Ishikawa (cell line): ENCODE measurements at regions not wholly inside any gene's neighbourhood (a gene's known extent, or its start where the extent isn't known, plus 50 kb on each side); places are given as distances from the start of the nearest gene placed in this dataset.

Experiments used
- CEBPB ChIP-seq: IDR thresholded peaks from 2 replicates; pipeline ENCODE4 v1.6.1; 2012
- CREB1 ChIP-seq: IDR thresholded peaks from 2 replicates; pipeline ENCODE4 v1.6.1; 2012; ENCODE audit warnings: low read depth
- EGR1 ChIP-seq: IDR thresholded peaks from 2 replicates; pipeline ENCODE4 v1.6.1; 2012
- EP300 ChIP-seq: IDR thresholded peaks from 2 replicates; pipeline ENCODE4 v1.6.1; 2012; ENCODE audit warnings: borderline replicate concordance
- FOXM1 ChIP-seq: IDR thresholded peaks from 2 replicates; pipeline ENCODE4 v1.6.1; 2012; ENCODE audit warnings: low read depth, borderline replicate concordance
- MAX ChIP-seq: IDR thresholded peaks from 2 replicates; pipeline ENCODE4 v1.6.1; 2012
- NFIC ChIP-seq: IDR thresholded peaks from 2 replicates; pipeline ENCODE4 v1.6.1; 2012
- RAD21 ChIP-seq: IDR thresholded peaks from 2 replicates; pipeline ENCODE4 v1.6.1; 2012; ENCODE audit warnings: low read depth
- REST ChIP-seq: IDR thresholded peaks from 2 replicates; pipeline ENCODE4 v1.6.1; 2012; ENCODE audit warnings: low read depth, mild to moderate bottlenecking
- TAF1 ChIP-seq: IDR thresholded peaks from 2 replicates; pipeline ENCODE4 v1.6.1; 2012; ENCODE audit warnings: low read depth, mild to moderate bottlenecking
- TCF12 ChIP-seq: IDR thresholded peaks from 2 replicates; pipeline ENCODE4 v1.6.1; 2012; ENCODE audit warnings: low read depth
- TEAD4 ChIP-seq: IDR thresholded peaks from 2 replicates; pipeline ENCODE4 v1.6.1; 2012
- USF1 ChIP-seq: IDR thresholded peaks from 2 replicates; pipeline ENCODE4 v1.6.1; 2012
- YY1 ChIP-seq: IDR thresholded peaks from 2 replicates; pipeline ENCODE4 v1.6.1; 2012; ENCODE audit warnings: low read depth
- ZBTB7A ChIP-seq: IDR thresholded peaks from 2 replicates; pipeline ENCODE4 v1.6.1; 2012; ENCODE audit warnings: low read depth

- TF ChIP-seq RAD21, result no peak
- no peak for TF ChIP-seq FOXM1
- no peak for TF ChIP-seq CREB1
- TF ChIP-seq TEAD4, result no peak
- TF ChIP-seq EP300, result no peak
- TF ChIP-seq ZBTB7A, result no peak
- TF ChIP-seq USF1, result no peak
- no peak for TF ChIP-seq EGR1
- TF ChIP-seq NFIC, result no peak
- no peak for TF ChIP-seq CEBPB
- no peak for TF ChIP-seq YY1
- TF ChIP-seq TCF12, result no peak
- no peak for TF ChIP-seq MAX
- no peak for TF ChIP-seq REST
Measured at GRCh38 chr5:60483050-60483449, 216.9 kb downstream of the DEPDC1B start.

- TF ChIP-seq CEBPB, result no peak
- no peak for TF ChIP-seq ZBTB7A
- TF ChIP-seq YY1, result no peak
- no peak for TF ChIP-seq EGR1
- no peak for TF ChIP-seq FOXM1
- TF ChIP-seq USF1, result peak; percentile 75
- no peak for TF ChIP-seq NFIC
- no peak for TF ChIP-seq TEAD4
- TF ChIP-seq TCF12, result no peak
Measured at GRCh38 chr5:60482301-60482700, 217.7 kb downstream of the DEPDC1B start.

GRCh38 chr5:60479542-60479941 is 220.4 kb downstream of the DEPDC1B start:
- no peak for TF ChIP-seq TEAD4
- no peak for TF ChIP-seq CREB1
- TF ChIP-seq NFIC, result no peak
- no peak for TF ChIP-seq MAX
- TF ChIP-seq ZBTB7A, result no peak
- no peak for TF ChIP-seq RAD21
- no peak for TF ChIP-seq TCF12

- no peak for TF ChIP-seq REST
- TF ChIP-seq YY1, result no peak
- no peak for TF ChIP-seq FOXM1
- TF ChIP-seq EGR1, result no peak
- no peak for TF ChIP-seq CREB1
- no peak for TF ChIP-seq NFIC
- TF ChIP-seq RAD21, result no peak
- no peak for TF ChIP-seq ZBTB7A
- TF ChIP-seq USF1, result no peak
- TF ChIP-seq TCF12, result no peak
- no peak for TF ChIP-seq CEBPB
- no peak for TF ChIP-seq EP300
- TF ChIP-seq MAX, result no peak
- TF ChIP-seq TEAD4, result no peak
- no peak for TF ChIP-seq TAF1
Measured at GRCh38 chr5:60477849-60478248, 222.1 kb downstream of the DEPDC1B start.

GRCh38 chr5:60473654-60474053 is 226.3 kb downstream of the DEPDC1B start:
- TF ChIP-seq EGR1 (no peak), RAD21 (no peak), MAX (no peak), FOXM1 (no peak), REST (no peak), YY1 (no peak), CEBPB (no peak), TCF12 (no peak), NFIC (no peak), TEAD4 (no peak), EP300 (no peak), CREB1 (no peak), USF1 (no peak), TAF1 (no peak), ZBTB7A (no peak)
